ENCODE measurements at regions not wholly inside any gene's neighbourhood (a gene's known extent, or its start where the extent isn't known, plus 50 kb on each side); places are given as distances from the start of the nearest gene placed in this dataset.

GRCh38 chr3:13705702-13706280, 156.9 kb downstream of the FBLN2 start:
- no peaks in the 10 kb centered on the region for H3K9me3 ChIP-seq
- no peaks in the 10 kb centered on the region for H3K4me1 ChIP-seq
- no peak for DNase-seq
- H3K27me3 ChIP-seq = no peaks in the 10 kb centered on the region
- no peak for TF ChIP-seq POLR2A (IDR thresholded peaks at IDR 0.05)
- intact Hi-C loops (cut with DNase I; ENCODE audit: low total_unique reads) = no loop called here
- no peak overlapping the region for H3K27ac ChIP-seq
- WGBS, 2 donors = 70 to 73% methylated on average over 4 of the region's 4 CpGs
- H3K36me3 ChIP-seq (ENCODE audit: low read depth, missing control alignments) = no peaks in the 10 kb centered on the region
- H3K4me3 ChIP-seq = no peak overlapping the region

GRCh38 chr3:13705051-13705450, 156.1 kb downstream of the FBLN2 start:
- WGBS, 2 donors = 60 to 65% methylated on average over 3 of the region's 3 CpGs
- intact Hi-C loops (cut with DNase I; ENCODE audit: low total_unique reads) = no loop called here
- no peaks in the 10 kb centered on the region for H3K36me3 ChIP-seq (ENCODE audit: low read depth, missing control alignments)
- no peaks in the 10 kb centered on the region for H3K9me3 ChIP-seq
- no peaks in the 10 kb centered on the region for H3K27me3 ChIP-seq
- DNase-seq = no peak
- H3K4me1 ChIP-seq = no peaks in the 10 kb centered on the region
- TF ChIP-seq POLR2A (IDR thresholded peaks at IDR 0.05) (no peak), CTCF (IDR thresholded peaks at IDR 0.05) (no peak)
- H3K27ac ChIP-seq = no peak overlapping the region
- no peak overlapping the region for H3K4me3 ChIP-seq

- Histone ChIP-seq H3K27me3 (no peaks in the 10 kb centered on the region), H3K4me3 (no peak overlapping the region), H3K9me3 (no peaks in the 10 kb centered on the region), H3K4me1 (no peaks in the 10 kb centered on the region), H3K27ac (no peak overlapping the region), H3K36me3 (ENCODE audit: low read depth, missing control alignments) (no peaks in the 10 kb centered on the region)
- intact Hi-C loops (cut with DNase I; ENCODE audit: low total_unique reads) = no loop called here
- 83 to 87% methylated on average over 5 to 6 of the region's 6 CpGs for WGBS, 2 donors
- DNase-seq = no peak
- no peak for TF ChIP-seq POLR2A (IDR thresholded peaks at IDR 0.05)
- no peak for TF ChIP-seq CTCF (IDR thresholded peaks at IDR 0.05)
These were observed 155.2 kb downstream of the FBLN2 start for GRCh38 chr3:13704174-13704573.

- Histone ChIP-seq H3K4me3 (no peak overlapping the region), H3K36me3 (ENCODE audit: low read depth, missing control alignments) (no peaks in the 10 kb centered on the region), H3K27me3 (no peaks in the 10 kb centered on the region), H3K4me1 (no peaks in the 10 kb centered on the region), H3K27ac (no peak overlapping the region), H3K9me3 (no peaks in the 10 kb centered on the region)
- intact Hi-C loops (cut with DNase I; ENCODE audit: low total_unique reads) = no loop called here
- WGBS, 2 donors = 75 to 80% methylated on average over 5 of the region's 5 CpGs
- TF ChIP-seq POLR2A (IDR thresholded peaks at IDR 0.05) (no peak), CTCF (IDR thresholded peaks at IDR 0.05) (no peak)
- no peak for DNase-seq
These were observed 154.1 kb downstream of the FBLN2 start for GRCh38 chr3:13703071-13703470.

- H3K4me3 ChIP-seq = no peak overlapping the region
- H3K27me3 ChIP-seq = no peaks in the 10 kb centered on the region
- intact Hi-C loops (cut with DNase I; ENCODE audit: low total_unique reads) = no loop called here
- H3K4me1 ChIP-seq = no peaks in the 10 kb centered on the region
- DNase-seq = no peak
- no peaks in the 10 kb centered on the region for H3K36me3 ChIP-seq (ENCODE audit: low read depth, missing control alignments)
- no peak for TF ChIP-seq CTCF (IDR thresholded peaks at IDR 0.05)
- no peak for TF ChIP-seq POLR2A (IDR thresholded peaks at IDR 0.05)
- no peak overlapping the region for H3K27ac ChIP-seq
- H3K9me3 ChIP-seq = no peaks in the 10 kb centered on the region
- 79 to 93% methylated on average over 7 of the region's 7 CpGs for WGBS, 2 donors
These were observed 153.4 kb downstream of the FBLN2 start for GRCh38 chr3:13702286-13702685.
